Nephron (organoid): ENCODE measurements at regions not wholly inside any gene's neighbourhood (a gene's known extent, or its start where the extent isn't known, plus 50 kb on each side); places are given as distances from the start of the nearest gene placed in this dataset.
"Not testable (repeated sequence)": the region's sequence is repeated elsewhere in the genome, so short reads cannot be mapped to it uniquely, and the experiment has no call there.

Experiments
- H3K27ac Mint-ChIP-seq, 3 experiments: 2 replicates each; pipeline ENCODE4 v1.8.0; 2020; ENCODE audit warnings: mixed read lengths in 3 of 3, mild to moderate bottlenecking in 2 of 3, moderate library complexity in 1 of 3
- H3K27me3 Mint-ChIP-seq: 2 replicates; pipeline ENCODE4 v1.8.0; 2021; ENCODE audit warnings: low read depth, mild to moderate bottlenecking, moderate library complexity, mixed read lengths
- H3K36me3 Mint-ChIP-seq: 2 replicates; pipeline ENCODE4 v1.8.0; 2020; ENCODE audit warnings: low read depth, mixed read lengths
- H3K4me1 Mint-ChIP-seq: 2 replicates; pipeline ENCODE4 v1.8.0; 2020; ENCODE audit warnings: mixed read lengths
- H3K4me3 Mint-ChIP-seq, 3 experiments: 2 replicates each; pipeline ENCODE4 v1.8.0; 2020; ENCODE audit warnings: mild to moderate bottlenecking in 3 of 3, mixed read lengths in 3 of 3, moderate library complexity in 2 of 3
- H3K9me3 Mint-ChIP-seq: 2 replicates; pipeline ENCODE4 v1.8.0; 2020; ENCODE audit warnings: mixed read lengths
- TF ChIP-seq, protein P1 (sequence below), 3 experiments: fragments of 200-600 bp; sonication (generic); IDR thresholded peaks; one replicate each; pipeline ENCODE4 v1.5.0; 2021; ENCODE audit warnings: antibody characterized with exemption in 3 of 3; ENCODE audit not compliant: unreplicated experiment in 3 of 3

DNA sequence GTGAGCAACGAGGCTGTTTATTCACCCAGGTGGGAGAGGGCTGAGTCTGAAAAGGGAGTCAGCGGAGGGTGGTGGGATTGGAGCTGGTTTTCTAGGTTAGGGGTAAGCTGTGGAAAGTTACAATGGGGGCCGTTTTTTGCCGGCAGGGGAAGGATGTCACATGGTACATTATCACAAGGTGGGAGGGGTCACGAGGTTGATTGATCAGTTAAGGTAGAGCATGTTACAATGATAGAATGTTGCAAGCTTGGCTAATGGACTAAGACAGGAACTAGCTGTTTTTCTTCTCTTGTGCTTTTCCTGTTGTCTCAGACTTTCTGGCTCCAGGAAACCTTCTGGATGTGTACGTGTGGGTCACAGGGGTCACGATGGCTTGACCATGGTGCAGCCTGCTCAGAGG lies 536.3 kb upstream of the HTR2C start:
- no peaks in the 10 kb centered on the region for H3K4me1 Mint-ChIP-seq
- H3K36me3 Mint-ChIP-seq = no peaks in the 10 kb centered on the region
- no peak overlapping the region for H3K4me3 Mint-ChIP-seq
- no peaks in the 10 kb centered on the region for H3K9me3 Mint-ChIP-seq
- TF ChIP-seq, protein P1, sequence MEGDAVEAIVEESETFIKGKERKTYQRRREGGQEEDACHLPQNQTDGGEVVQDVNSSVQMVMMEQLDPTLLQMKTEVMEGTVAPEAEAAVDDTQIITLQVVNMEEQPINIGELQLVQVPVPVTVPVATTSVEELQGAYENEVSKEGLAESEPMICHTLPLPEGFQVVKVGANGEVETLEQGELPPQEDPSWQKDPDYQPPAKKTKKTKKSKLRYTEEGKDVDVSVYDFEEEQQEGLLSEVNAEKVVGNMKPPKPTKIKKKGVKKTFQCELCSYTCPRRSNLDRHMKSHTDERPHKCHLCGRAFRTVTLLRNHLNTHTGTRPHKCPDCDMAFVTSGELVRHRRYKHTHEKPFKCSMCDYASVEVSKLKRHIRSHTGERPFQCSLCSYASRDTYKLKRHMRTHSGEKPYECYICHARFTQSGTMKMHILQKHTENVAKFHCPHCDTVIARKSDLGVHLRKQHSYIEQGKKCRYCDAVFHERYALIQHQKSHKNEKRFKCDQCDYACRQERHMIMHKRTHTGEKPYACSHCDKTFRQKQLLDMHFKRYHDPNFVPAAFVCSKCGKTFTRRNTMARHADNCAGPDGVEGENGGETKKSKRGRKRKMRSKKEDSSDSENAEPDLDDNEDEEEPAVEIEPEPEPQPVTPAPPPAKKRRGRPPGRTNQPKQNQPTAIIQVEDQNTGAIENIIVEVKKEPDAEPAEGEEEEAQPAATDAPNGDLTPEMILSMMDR (IDR thresholded peaks at IDR 0.05; ENCODE audit: unreplicated experiment in 3 of 3) = no peak
- peak overlapping the region in 1 of 3 experiments; percentile 24 for H3K27ac Mint-ChIP-seq
- H3K27me3 Mint-ChIP-seq = no peaks in the 10 kb centered on the region

DNA sequence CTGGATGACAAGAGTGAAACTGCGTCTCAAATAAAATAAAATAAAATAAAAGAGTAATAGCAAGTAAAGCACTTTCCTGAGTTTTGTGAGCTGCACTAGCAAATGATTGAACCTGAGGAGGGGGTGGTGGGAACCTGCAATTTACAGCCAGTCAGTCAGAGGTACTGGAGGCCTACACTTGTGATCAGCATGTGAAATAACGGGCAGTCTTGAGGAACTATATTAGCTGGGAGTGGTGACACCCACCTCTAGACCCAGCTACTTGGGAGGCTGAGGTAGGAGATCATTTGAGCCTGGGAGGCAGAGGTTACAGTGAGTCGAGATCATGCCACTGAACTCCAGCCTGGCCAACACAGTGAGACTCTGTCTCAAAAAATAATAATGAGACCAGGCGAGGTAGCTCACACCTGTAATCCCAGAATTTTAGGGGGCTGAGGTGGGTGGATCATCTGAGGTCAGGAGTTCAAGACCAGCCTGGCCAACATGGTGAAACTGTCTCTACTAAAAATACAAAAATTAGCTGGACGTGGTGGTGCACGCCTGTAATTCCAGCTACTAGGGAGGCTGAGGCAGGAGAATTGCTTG lies 537.1 kb upstream of the HTR2C start:
- Mint-ChIP-seq H3K27ac (no peak overlapping the region), H3K4me3 (no peak overlapping the region), H3K27me3 (no peaks in the 10 kb centered on the region), H3K4me1 (no peaks in the 10 kb centered on the region), H3K36me3 (no peaks in the 10 kb centered on the region), H3K9me3 (no peaks in the 10 kb centered on the region)
- TF ChIP-seq, protein P1 (IDR thresholded peaks at IDR 0.05; ENCODE audit: unreplicated experiment in 3 of 3) = no peak

DNA sequence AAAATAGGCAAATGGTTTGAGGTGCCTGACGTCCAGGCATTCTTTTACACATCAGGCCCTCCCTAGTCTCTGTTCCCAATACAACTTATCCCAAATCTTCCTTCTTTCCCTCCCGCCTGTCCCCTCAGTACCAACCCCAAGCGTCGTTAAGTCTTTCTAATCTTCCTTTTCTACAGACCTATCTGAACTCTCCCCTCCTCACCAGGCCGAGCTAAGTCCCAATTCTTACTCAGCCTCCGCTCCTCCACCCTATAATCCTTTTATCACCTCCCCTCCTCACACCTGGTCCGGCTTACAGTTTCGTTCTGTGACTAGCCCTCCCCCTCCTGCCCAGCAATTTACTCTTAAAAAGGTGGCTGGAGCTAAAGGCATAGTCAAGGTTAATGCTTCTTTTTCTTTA lies 542.4 kb upstream of the HTR2C start:
- not testable (repeated sequence) for H3K36me3 Mint-ChIP-seq, H3K9me3 Mint-ChIP-seq, H3K27ac Mint-ChIP-seq, H3K27me3 Mint-ChIP-seq, H3K4me3 Mint-ChIP-seq, H3K4me1 Mint-ChIP-seq

DNA sequence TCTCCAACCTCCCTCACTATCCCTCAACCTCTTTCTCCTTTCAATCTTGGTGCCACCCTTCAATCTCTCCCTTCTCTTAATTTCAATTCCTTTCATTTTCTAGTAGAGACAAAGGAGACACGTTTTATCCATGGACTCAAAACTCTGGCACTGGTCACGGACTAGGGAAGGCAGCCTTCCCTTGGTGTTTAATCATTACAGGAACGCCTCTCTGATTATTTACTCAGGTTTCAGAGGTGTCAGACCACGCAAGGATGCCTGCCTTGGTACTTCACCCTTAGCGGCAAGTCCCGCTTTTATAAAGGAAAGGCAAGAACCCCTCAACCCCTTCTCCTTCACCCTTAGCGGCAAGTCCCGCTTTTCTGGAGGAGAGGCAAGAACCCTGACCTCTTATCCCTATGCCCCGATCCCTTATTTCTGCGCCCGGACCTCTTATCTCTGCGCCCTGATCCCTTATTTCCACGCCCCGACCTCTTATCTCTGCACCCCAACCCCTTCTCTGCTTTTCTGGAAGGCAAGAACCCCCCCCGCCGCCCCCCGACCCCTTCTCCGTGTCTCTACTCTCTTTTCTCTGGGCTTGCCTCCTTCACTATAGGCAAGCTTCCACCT lies 543.1 kb upstream of the HTR2C start:
- Mint-ChIP-seq H3K27ac (peak overlapping the region in 1 of 3 experiments; percentile 79), H3K4me3 (peak overlapping the region in 2 of 3 experiments; percentile 37 to 57)
- H3K36me3 Mint-ChIP-seq, H3K27me3 Mint-ChIP-seq, H3K4me1 Mint-ChIP-seq, H3K9me3 Mint-ChIP-seq: not testable (repeated sequence)

DNA sequence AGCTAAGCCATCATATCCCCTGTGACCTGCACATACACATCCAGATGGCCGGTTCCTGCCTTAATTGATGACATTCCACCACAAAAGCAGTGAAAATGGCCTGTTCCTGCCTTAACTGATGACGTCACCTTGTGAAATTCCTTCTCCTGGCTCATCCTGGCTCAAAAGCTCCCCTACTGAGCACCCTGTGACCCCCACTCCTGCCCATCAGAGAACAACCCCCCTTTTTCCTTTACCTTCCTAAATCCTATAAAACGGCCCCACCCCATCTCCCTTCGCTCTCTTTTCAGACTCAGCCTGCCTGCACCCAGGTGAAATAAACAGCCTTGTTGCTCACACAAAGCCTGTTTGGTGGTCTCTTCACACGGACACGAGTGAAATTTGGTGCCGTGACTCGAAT lies 543.8 kb upstream of the HTR2C start:
- H3K27me3 Mint-ChIP-seq, H3K4me3 Mint-ChIP-seq, H3K9me3 Mint-ChIP-seq, H3K36me3 Mint-ChIP-seq, H3K27ac Mint-ChIP-seq, H3K4me1 Mint-ChIP-seq: not testable (repeated sequence)

DNA sequence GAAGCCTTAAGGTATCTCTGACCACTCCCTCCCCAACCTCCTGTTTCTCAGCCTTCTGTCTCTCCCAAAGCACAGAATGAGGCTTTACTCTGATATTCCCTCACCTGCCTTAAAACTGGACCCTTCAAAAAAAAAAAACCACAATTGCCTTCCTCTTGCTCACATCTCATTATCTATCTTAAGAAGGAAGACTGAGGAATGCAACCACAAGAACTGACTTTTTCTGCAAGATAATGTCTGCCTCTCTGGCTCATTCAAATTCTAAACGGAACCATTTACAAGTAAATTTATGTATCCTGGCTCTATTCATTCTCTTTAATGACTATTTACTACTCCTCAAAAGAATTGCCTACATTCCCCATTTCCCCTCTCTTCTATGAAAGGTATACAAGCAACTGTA lies 545.5 kb upstream of the HTR2C start:
- Mint-ChIP-seq H3K9me3 (peaks cover 6% of the 10 kb centered on the region), H3K4me3 (no peak overlapping the region), H3K27me3 (no peaks in the 10 kb centered on the region), H3K4me1 (no peaks in the 10 kb centered on the region), H3K36me3 (no peaks in the 10 kb centered on the region), H3K27ac (no peak overlapping the region)
- TF ChIP-seq, protein P1 (IDR thresholded peaks at IDR 0.05; ENCODE audit: unreplicated experiment in 3 of 3) = no peak

DNA sequence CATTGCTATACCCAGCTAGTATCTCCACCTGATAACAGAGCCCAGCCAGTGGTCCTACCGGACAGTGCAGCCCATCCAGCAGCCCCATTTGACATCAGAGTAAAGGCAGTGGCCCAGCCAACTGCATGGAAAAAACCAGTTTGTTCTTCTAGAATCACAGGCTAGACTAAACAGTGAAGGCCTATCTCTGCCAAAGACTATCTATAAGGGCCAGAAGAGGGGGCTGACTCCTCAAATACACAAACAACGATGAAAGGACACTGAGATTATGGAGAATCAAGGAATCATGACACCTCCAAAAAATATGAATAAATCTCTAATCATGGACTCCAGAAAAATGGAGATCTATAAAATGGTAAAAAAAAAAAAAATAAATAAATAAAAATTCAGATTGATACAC lies 546.4 kb upstream of the HTR2C start:
- Mint-ChIP-seq H3K27ac (no peak overlapping the region), H3K27me3 (no peaks in the 10 kb centered on the region), H3K36me3 (no peaks in the 10 kb centered on the region), H3K9me3 (peaks cover 6% of the 10 kb centered on the region), H3K4me1 (no peaks in the 10 kb centered on the region), H3K4me3 (no peak overlapping the region)
- TF ChIP-seq, protein P1 (IDR thresholded peaks at IDR 0.05; ENCODE audit: unreplicated experiment in 3 of 3) = no peak
